ENCODE measurements at regions not wholly inside any gene's neighbourhood (a gene's known extent, or its start where the extent isn't known, plus 50 kb on each side); places are given as distances from the start of the nearest gene placed in this dataset.
"Not testable (repeated sequence)": the region's sequence is repeated elsewhere in the genome, so short reads cannot be mapped to it uniquely, and the experiment has no call there.

DNA sequence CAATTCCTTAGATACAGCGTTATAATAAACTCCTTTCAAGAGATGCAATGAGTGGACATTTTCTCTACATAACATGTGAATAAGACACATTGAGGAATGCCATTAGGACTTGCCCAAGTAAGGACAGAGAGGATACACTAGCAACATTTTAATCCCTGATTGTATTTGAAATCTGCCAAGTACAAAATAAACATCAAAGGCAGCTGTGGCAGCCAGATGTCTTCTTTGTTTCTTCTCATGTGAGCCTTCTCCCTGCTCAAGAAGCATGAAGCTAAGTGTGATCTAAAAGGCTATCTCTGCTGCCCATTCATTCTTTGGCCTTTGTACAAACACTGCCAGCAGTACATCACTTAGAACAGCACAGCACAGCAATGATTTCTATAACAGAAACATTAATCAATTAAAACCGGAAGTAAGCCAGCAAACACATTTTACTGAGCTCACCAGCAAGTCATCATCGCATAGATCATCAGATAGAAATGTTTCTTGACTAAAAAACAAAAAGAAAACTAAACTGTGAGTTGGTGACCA is 364.0 kb downstream of the CNTN6 start:
- CTCF ChIA-PET: no interaction called here
- POLR2A ChIA-PET: no interaction called here

DNA sequence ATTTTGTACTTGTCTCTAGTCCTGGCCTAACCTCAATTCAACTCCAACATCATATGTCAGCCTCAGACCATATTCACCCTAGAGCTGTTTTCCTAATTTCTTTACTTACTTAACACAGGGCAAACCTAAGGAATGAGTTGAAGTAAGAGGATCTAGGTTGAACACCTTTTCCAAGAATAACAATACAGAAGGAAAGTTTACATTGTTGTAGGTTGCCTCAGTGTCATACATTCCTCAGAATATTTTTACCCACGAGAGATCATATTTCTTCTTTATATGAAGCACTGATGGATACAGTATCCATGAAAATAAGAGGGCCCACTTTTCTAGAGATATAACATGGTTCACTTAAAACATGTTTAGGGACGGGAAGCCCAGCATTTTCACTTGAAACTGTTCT is 369.5 kb downstream of the CNTN6 start:
- CTCF ChIA-PET: no interaction called here
- no peaks in the 10 kb centered on the region for H3K36me3 Mint-ChIP-seq (ENCODE audit: low read depth)
- H3K9me3 Mint-ChIP-seq: peaks cover 8% of the 10 kb centered on the region
- no peak for DNase-seq
- no peaks in the 10 kb centered on the region for H3K4me1 Mint-ChIP-seq
- no peak overlapping the region for H3K27ac Mint-ChIP-seq
- no peak overlapping the region for H3K4me3 Mint-ChIP-seq
- POLR2A ChIA-PET: no interaction called here
- no peaks in the 10 kb centered on the region for H3K27me3 Mint-ChIP-seq

More for the DNA sequence above, 364.0 kb downstream of the CNTN6 start:
- peaks cover 4% of the 10 kb centered on the region for H3K9me3 Mint-ChIP-seq
- H3K4me1 Mint-ChIP-seq: no peaks in the 10 kb centered on the region
- H3K27ac Mint-ChIP-seq: no peak overlapping the region
- DNase-seq: no peak
- no peaks in the 10 kb centered on the region for H3K27me3 Mint-ChIP-seq
- no peak overlapping the region for H3K4me3 Mint-ChIP-seq
- no peaks in the 10 kb centered on the region for H3K36me3 Mint-ChIP-seq (ENCODE audit: low read depth)

DNA sequence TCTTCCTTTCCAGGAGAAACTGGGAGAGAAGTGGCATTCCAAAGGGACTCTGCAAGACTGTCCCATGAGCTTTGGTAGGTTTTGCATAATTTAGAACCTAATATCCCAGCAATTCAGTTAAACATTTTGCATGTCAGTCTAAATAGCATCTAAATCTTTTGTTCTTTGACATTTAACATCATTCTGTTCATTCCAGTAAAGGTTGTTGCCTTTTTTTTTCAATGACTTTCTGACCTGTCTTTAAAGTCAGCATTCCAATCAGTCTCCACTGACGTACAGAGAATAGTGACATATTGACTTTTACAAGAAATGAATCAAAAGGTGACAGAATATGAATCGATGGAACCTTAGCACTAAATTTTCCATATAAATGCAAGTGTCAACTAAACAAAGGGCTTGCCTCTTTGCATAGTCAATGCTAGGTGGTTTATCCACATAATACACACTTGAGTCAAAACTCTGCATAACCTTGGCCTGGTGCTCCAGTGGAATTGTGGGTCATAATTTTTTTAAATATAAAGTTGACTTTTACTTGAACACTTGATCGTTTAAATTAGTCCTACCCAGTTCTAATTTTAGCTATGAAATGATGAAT is 370.1 kb downstream of the CNTN6 start:
- Mint-ChIP-seq H3K9me3 (peaks cover 8% of the 10 kb centered on the region), H3K4me3 (no peak overlapping the region), H3K27me3 (no peaks in the 10 kb centered on the region), H3K36me3 (ENCODE audit: low read depth) (no peaks in the 10 kb centered on the region), H3K4me1 (no peaks in the 10 kb centered on the region), H3K27ac (no peak overlapping the region)
- no peak for DNase-seq
- ChIA-PET CTCF (no interaction called here), POLR2A (no interaction called here)

DNA sequence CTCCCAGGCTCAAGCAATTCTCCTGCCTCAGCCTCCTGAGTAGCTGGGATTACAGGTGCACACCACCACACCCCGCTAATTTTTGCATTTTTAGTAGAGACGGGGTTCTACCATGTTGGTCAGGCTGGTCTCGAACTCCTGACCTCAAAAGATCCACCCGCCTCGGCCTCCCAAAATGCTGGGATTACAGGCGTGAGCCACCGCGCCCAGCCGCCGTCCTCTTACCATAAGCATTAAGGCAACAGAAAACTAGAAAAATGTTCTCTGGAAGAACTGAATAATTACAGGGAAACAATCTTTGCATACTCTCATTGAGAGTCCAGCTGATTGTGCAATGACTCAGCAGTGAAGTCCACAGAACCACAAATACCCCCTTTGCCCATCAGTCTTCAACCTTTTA is 372.3 kb downstream of the CNTN6 start:
- not testable (repeated sequence) for H3K4me1 Mint-ChIP-seq, H3K4me3 Mint-ChIP-seq, DNase-seq

DNA sequence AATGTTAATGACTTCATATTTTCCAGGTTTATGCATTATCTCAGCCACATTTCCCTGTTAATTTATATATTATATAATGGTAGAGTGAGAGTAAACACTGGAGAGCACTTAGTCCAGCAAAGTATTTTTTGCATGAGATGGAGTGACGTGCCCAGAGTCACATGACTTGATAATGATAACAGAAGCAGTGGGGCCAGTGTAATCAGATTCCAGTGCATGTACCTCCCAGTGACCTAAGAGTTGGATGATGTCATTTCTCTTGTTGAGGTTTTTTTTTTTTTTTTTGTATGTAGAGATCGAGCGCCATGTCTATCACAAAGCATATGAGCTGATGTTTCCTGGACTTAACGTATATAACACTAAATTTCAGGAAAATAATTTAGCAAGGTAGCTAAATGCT is 375.3 kb downstream of the CNTN6 start:
- peaks cover 5% of the 10 kb centered on the region for H3K9me3 Mint-ChIP-seq
- ChIA-PET POLR2A (no interaction called here), CTCF (no interaction called here)
- H3K27me3 Mint-ChIP-seq: no peaks in the 10 kb centered on the region
- no peak overlapping the region for H3K27ac Mint-ChIP-seq
- H3K4me3 Mint-ChIP-seq: no peak overlapping the region
- no peaks in the 10 kb centered on the region for H3K36me3 Mint-ChIP-seq (ENCODE audit: low read depth)
- H3K4me1 Mint-ChIP-seq: no peaks in the 10 kb centered on the region
- DNase-seq: no peak

More for the DNA sequence above, 372.3 kb downstream of the CNTN6 start:
- POLR2A ChIA-PET; H3K36me3 Mint-ChIP-seq (ENCODE audit: low read depth); H3K27me3 Mint-ChIP-seq; CTCF ChIA-PET; H3K9me3 Mint-ChIP-seq; H3K27ac Mint-ChIP-seq: not testable (repeated sequence)

DNA sequence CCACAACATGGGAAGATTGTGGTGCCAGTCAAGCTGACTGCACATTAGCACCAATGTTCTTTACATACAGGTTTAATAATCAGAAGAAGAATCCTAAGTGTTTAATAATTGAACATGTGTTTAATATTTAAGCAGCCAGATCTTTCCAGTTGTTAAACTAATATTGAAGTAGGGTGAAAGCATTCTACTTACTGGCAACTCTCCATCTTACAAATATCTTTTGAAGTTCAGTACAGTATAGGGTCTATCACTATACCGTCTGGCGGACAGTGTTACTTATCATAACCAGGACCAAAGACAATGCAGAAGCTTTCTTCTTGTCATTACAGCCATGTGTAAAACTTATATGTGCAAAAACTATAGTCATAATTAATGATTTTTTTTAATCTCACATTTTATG is 376.4 kb downstream of the CNTN6 start:
- no peak overlapping the region for H3K4me3 Mint-ChIP-seq
- ChIA-PET CTCF (no interaction called here), POLR2A (no interaction called here)
- peaks cover 5% of the 10 kb centered on the region for H3K9me3 Mint-ChIP-seq
- H3K27ac Mint-ChIP-seq: no peak overlapping the region
- no peaks in the 10 kb centered on the region for H3K27me3 Mint-ChIP-seq
- H3K36me3 Mint-ChIP-seq (ENCODE audit: low read depth): no peaks in the 10 kb centered on the region
- DNase-seq: no peak
- no peaks in the 10 kb centered on the region for H3K4me1 Mint-ChIP-seq

DNA sequence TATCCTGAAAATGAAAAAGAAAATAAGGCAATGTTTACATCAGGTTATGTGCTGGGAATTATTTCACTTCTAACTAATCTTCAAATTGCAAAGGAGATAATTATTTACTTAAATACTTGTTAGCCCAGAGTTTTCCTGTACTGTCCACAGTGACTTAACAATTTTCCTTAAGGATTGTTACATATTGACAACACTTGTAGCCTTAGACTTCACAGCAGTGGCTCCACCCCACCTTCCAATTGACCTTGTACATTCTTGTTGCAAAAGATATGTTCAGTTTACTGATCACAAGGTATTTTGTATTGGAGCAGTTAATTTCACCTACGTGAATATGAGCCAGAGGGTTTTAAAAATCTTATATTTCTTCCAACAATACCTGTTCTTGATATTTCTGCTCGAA is 376.9 kb downstream of the CNTN6 start:
- H3K9me3 Mint-ChIP-seq: peaks cover 6% of the 10 kb centered on the region
- H3K27ac Mint-ChIP-seq: no peak overlapping the region
- no peak overlapping the region for H3K4me3 Mint-ChIP-seq
- H3K36me3 Mint-ChIP-seq (ENCODE audit: low read depth): no peaks in the 10 kb centered on the region
- H3K4me1 Mint-ChIP-seq: no peaks in the 10 kb centered on the region
- DNase-seq: no peak
- no peaks in the 10 kb centered on the region for H3K27me3 Mint-ChIP-seq
- POLR2A ChIA-PET: no interaction called here
- CTCF ChIA-PET: no interaction called here

DNA sequence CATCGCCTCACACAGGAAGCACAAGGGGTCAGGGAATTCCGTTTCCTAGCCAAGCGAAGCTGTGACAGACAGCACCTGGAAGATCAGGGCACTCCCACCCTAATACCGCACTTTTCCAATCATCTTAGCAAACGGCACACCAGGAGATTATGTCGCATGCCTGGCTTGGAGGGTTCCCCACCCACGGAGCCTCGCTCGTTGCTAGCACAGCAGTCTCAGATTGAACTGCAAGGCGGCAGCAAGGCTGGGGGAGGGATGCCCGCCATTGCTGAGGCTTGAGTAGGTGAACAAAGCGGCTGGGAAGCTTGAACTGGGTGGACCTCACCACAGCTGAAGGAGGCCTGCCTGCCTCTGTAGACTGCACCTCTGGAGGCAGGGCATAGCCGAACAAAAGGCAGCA is 384.8 kb downstream of the CNTN6 start:
- Mint-ChIP-seq H3K27me3 (no peaks in the 10 kb centered on the region), H3K4me3 (no peak overlapping the region), H3K9me3 (peaks cover 8% of the 10 kb centered on the region), H3K27ac (no peak overlapping the region), H3K4me1 (no peaks in the 10 kb centered on the region), H3K36me3 (ENCODE audit: low read depth) (no peaks in the 10 kb centered on the region)
- POLR2A ChIA-PET: no interaction called here
- DNase-seq: no peak
- CTCF ChIA-PET: no interaction called here

DNA sequence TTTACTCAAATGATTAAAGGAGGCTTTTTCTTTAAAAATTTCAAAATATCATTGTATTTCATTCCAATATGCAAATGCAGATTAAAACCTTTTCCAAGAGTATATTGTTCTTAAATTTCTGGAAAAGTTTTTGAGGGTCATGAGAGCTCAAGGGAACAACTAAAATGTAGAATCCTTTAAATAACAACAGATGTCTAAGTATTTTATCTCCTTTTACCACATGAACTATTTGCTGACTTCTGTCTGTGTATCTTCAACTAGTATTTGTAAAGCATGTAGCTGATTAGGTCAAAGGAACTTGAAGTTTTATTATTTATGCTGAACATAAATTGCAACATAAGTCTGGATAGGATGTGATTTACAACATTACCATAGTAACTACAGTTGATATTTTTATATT is 402.6 kb downstream of the CNTN6 start:
- Mint-ChIP-seq H3K27ac (no peak overlapping the region), H3K36me3 (ENCODE audit: low read depth) (no peaks in the 10 kb centered on the region), H3K4me3 (no peak overlapping the region), H3K4me1 (no peaks in the 10 kb centered on the region), H3K27me3 (no peaks in the 10 kb centered on the region), H3K9me3 (peaks cover 4% of the 10 kb centered on the region)
- POLR2A ChIA-PET: no interaction called here
- DNase-seq: no peak
- CTCF ChIA-PET: no interaction called here

DNA sequence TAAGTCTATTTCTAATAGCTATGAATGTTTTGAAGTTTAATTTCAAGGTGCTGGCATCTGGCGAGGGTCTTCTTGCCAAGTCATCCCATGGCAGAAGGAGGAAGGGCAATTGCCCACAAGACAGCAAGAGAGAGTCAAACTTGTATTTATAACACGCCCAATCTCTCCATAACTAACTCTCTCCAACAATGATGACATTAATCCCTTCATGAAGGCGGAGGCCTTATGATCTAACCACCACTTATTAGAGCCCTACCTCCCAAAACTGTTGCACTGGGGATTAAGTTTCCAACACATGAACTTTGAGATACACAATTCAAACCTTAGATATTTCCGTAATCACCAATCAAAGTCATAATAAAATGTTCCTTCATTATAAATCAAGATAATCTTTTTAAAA is 406.9 kb downstream of the CNTN6 start:
- Mint-ChIP-seq H3K4me3 (no peak overlapping the region), H3K27ac (no peak overlapping the region), H3K4me1 (no peaks in the 10 kb centered on the region), H3K36me3 (ENCODE audit: low read depth) (no peaks in the 10 kb centered on the region), H3K9me3 (no peaks in the 10 kb centered on the region), H3K27me3 (no peaks in the 10 kb centered on the region)
- POLR2A ChIA-PET: no interaction called here
- CTCF ChIA-PET: no interaction called here
- no peak for DNase-seq

DNA sequence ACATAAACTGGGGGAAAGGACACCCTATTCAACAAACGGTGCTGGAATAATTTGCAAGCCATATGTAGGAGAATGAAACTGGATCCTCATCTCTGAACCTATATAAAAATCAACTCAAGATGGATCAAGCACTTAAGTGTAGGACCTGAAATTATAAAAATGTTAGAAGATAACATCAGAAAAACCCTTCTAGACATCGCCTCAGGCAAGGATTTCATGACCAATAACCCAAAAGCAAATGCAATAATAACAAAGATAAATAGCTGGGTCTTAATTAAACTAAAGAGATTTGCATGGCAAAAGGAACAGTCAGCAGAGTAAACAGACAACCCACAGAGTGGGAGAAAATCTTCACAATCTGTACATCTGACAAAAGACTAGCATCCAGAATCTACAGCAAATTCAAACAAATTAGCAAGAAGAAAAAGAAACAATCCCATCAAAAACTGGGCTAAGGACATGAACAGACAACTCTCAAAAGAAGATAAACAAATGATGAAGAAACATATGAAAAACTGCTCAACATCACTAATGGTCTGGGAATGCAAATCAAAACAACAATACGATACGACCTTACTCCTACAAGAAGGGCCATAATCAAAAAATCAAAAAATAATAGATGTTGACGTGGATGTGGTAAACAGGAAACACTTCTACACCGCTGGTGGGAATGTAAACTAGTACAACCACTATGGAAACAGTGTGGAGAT is 408.7 kb downstream of the CNTN6 start:
- Mint-ChIP-seq H3K27me3 (no peaks in the 10 kb centered on the region), H3K36me3 (ENCODE audit: low read depth) (no peaks in the 10 kb centered on the region), H3K4me3 (no peak overlapping the region), H3K9me3 (no peaks in the 10 kb centered on the region), H3K4me1 (no peaks in the 10 kb centered on the region), H3K27ac (no peak overlapping the region)
- CTCF ChIA-PET: no interaction called here
- DNase-seq: no peak
- POLR2A ChIA-PET: no interaction called here

DNA sequence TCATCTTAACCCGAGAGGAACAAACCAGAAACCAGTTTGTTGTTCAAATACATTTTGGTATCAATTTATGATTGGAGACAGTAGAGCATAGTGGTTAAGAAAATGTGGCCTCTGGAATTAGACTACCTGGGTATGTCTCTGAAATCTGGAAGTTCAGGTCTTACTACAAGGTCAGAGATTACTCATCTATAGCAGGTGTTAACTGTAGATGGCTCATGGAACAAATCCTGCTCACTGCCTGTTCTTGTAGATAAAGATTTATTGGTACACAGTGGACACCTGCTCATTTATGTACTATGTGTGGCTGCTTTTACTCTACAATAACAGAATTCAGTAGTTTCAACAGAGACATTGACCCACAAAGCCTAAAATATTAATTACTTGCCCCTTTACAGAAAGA is 413.3 kb downstream of the CNTN6 start:
- H3K27ac Mint-ChIP-seq: no peak overlapping the region

DNA sequence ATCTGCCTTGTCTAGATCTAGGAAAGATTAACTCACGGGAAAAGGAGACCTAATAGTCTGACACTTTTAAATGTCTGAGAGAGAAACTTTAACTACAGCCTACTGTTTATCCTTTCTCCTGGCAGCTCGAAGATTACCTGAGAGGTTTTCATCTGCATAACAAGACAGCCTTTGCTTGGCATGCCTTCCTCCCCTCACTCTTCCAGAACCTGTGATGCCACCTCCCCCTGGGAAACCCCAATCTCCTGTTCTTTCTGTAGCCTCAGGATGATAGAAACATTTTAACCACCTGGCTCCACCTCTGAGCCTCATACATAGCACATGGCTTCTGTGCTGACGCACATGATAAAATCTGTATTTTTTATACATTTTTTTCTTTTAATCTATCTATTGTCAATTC is 420.8 kb downstream of the CNTN6 start:
- ChIA-PET CTCF (no interaction called here), POLR2A (no interaction called here)

More for the DNA sequence above, 413.3 kb downstream of the CNTN6 start:
- no peaks in the 10 kb centered on the region for H3K4me1 Mint-ChIP-seq
- no peaks in the 10 kb centered on the region for H3K9me3 Mint-ChIP-seq
- no peak overlapping the region for H3K4me3 Mint-ChIP-seq
- ChIA-PET POLR2A (no interaction called here), CTCF (no interaction called here)
- no peaks in the 10 kb centered on the region for H3K36me3 Mint-ChIP-seq (ENCODE audit: low read depth)
- H3K27me3 Mint-ChIP-seq: no peaks in the 10 kb centered on the region
- DNase-seq: no peak

DNA sequence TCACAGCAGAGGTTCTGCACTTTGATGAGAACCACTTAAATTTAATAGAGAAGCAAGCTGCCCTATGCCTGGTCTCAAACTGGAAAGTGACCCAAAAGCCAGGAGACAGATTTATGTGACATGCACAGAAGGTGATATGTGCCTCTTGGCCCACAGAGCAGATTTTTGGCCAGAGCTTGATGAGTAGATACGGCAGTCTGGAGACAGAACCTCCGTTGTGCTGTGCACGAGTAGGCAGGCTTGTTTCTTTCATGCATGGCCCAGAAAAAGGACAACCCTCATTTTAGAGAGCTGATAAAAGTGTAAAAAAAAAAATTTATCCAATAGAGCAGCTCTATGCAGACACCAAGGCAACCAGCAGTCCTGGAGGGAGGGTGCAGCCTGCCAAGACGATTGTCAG is 423.1 kb downstream of the CNTN6 start:
- no peaks in the 10 kb centered on the region for H3K4me1 Mint-ChIP-seq
- POLR2A ChIA-PET: no interaction called here
- H3K4me3 Mint-ChIP-seq: no peak overlapping the region
- H3K36me3 Mint-ChIP-seq (ENCODE audit: low read depth): no peaks in the 10 kb centered on the region
- H3K9me3 Mint-ChIP-seq: peaks cover 12% of the 10 kb centered on the region
- CTCF ChIA-PET: no interaction called here
- no peaks in the 10 kb centered on the region for H3K27me3 Mint-ChIP-seq
- H3K27ac Mint-ChIP-seq: no peak overlapping the region
- no peak for DNase-seq

More for the DNA sequence above, 420.8 kb downstream of the CNTN6 start:
- Mint-ChIP-seq H3K4me3 (no peak overlapping the region), H3K36me3 (ENCODE audit: low read depth) (no peaks in the 10 kb centered on the region), H3K27me3 (no peaks in the 10 kb centered on the region), H3K4me1 (no peaks in the 10 kb centered on the region), H3K27ac (no peak overlapping the region), H3K9me3 (peaks cover 4% of the 10 kb centered on the region)
- no peak for DNase-seq

Data from activated CD4-positive, alpha-beta memory T cell treated with anti-CD3 and anti-CD28 coated beads, Interleukin-2, amount 10 ng/mL, durations not matched to agents 7 days and 5 days (primary cell).